ENCODE measurements at regions not wholly inside any gene's neighbourhood (a gene's known extent, or its start where the extent isn't known, plus 50 kb on each side); places are given as distances from the start of the nearest gene placed in this dataset.

- Mint-ChIP-seq H3K36me3 (ENCODE audit: low read depth) (no peaks in the 10 kb centered on the region), H3K9me3 (no peaks in the 10 kb centered on the region), H3K27ac (no peak overlapping the region), H3K27me3 (ENCODE audit: insufficient read depth) (peaks cover 20% of the 10 kb centered on the region), H3K4me3 (no peak overlapping the region), H3K4me1 (peaks cover 60% of the 10 kb centered on the region)
- Histone ChIP-seq H3K4me3 (ENCODE audit: low read length) (no peak overlapping the region), H3K27me3 (ENCODE audit: control insufficient read depth, insufficient read depth, low read length, poor library complexity, severe bottlenecking) (no peaks in the 10 kb centered on the region), H3K9ac (ENCODE audit: extremely low read depth, low read length, poor library complexity, severe bottlenecking) (no peak overlapping the region), H3K9me3 (ENCODE audit: control insufficient read depth, low read length) (no peaks in the 10 kb centered on the region), H3K36me3 (ENCODE audit: control insufficient read depth, insufficient read depth, low read length) (no peaks in the 10 kb centered on the region), H3K4me1 (ENCODE audit: control insufficient read depth, insufficient read depth, low read length) (peaks cover 5% of the 10 kb centered on the region), H3K27ac (ENCODE audit: low read depth, low read length) (no peak overlapping the region)
- no peak for TF ChIP-seq CTCF (conservative IDR thresholded peaks at IDR 0.05)
- WGBS, 2 experiments (ENCODE audit: insufficient coverage in 1 of 2, insufficient read length in 1 of 2): 88 to 100% methylated on average over 2 to 3 of the region's 3 CpGs
- no peak for DNase-seq
Observed at GRCh38 chr2:49836017-49836416, 681.7 kb upstream of the FSHR start.

- Histone ChIP-seq H3K27me3 (ENCODE audit: control insufficient read depth, insufficient read depth, low read length, poor library complexity, severe bottlenecking) (no peaks in the 10 kb centered on the region), H3K4me3 (ENCODE audit: low read length) (no peak overlapping the region), H3K36me3 (ENCODE audit: control insufficient read depth, insufficient read depth, low read length) (no peaks in the 10 kb centered on the region), H3K27ac (ENCODE audit: low read depth, low read length) (no peak overlapping the region), H3K4me1 (ENCODE audit: control insufficient read depth, insufficient read depth, low read length) (no peaks in the 10 kb centered on the region), H3K9me3 (ENCODE audit: control insufficient read depth, low read length) (no peaks in the 10 kb centered on the region), H3K9ac (ENCODE audit: extremely low read depth, low read length, poor library complexity, severe bottlenecking) (no peak overlapping the region)
- no peak for DNase-seq
- peaks cover 15% of the 10 kb centered on the region for H3K27me3 Mint-ChIP-seq (ENCODE audit: insufficient read depth)
- 82 to 83% methylated on average over 1 of the region's 1 CpG for WGBS, 2 experiments (ENCODE audit: insufficient coverage in 1 of 2, insufficient read length in 1 of 2)
- H3K4me3 Mint-ChIP-seq: no peak overlapping the region
- no peaks in the 10 kb centered on the region for H3K9me3 Mint-ChIP-seq
- peaks cover 49% of the 10 kb centered on the region for H3K4me1 Mint-ChIP-seq
- H3K36me3 Mint-ChIP-seq (ENCODE audit: low read depth): no peaks in the 10 kb centered on the region
- TF ChIP-seq CTCF (conservative IDR thresholded peaks at IDR 0.05): no peak
- H3K27ac Mint-ChIP-seq: no peak overlapping the region
Observed at GRCh38 chr2:49834433-49834832, 680.1 kb upstream of the FSHR start.

- Mint-ChIP-seq H3K4me3 (no peak overlapping the region), H3K27me3 (ENCODE audit: insufficient read depth) (peaks cover 12% of the 10 kb centered on the region), H3K27ac (no peak overlapping the region), H3K4me1 (peaks cover 37% of the 10 kb centered on the region), H3K9me3 (no peaks in the 10 kb centered on the region), H3K36me3 (ENCODE audit: low read depth) (no peaks in the 10 kb centered on the region)
- no peaks in the 10 kb centered on the region for H3K9me3 ChIP-seq (ENCODE audit: control insufficient read depth, low read length)
- DNase-seq: no peak
- no peaks in the 10 kb centered on the region for H3K4me1 ChIP-seq (ENCODE audit: control insufficient read depth, insufficient read depth, low read length)
- H3K36me3 ChIP-seq (ENCODE audit: control insufficient read depth, insufficient read depth, low read length): no peaks in the 10 kb centered on the region
- no peak overlapping the region for H3K4me3 ChIP-seq (ENCODE audit: low read length)
- H3K27me3 ChIP-seq (ENCODE audit: control insufficient read depth, insufficient read depth, low read length, poor library complexity, severe bottlenecking): no peaks in the 10 kb centered on the region
- H3K9ac ChIP-seq (ENCODE audit: extremely low read depth, low read length, poor library complexity, severe bottlenecking): no peak overlapping the region
- no peak for TF ChIP-seq CTCF (conservative IDR thresholded peaks at IDR 0.05)
- no peak overlapping the region for H3K27ac ChIP-seq (ENCODE audit: low read depth, low read length)
- 89 to 100% methylated on average over 1 to 3 of the region's 3 CpGs for WGBS, 2 experiments (ENCODE audit: insufficient coverage in 1 of 2, insufficient read length in 1 of 2)
Observed at GRCh38 chr2:49832555-49832954, 678.2 kb upstream of the FSHR start.
